ENCODE measurements at regions not wholly inside any gene's neighbourhood (a gene's known extent, or its start where the extent isn't known, plus 50 kb on each side); places are given as distances from the start of the nearest gene placed in this dataset.
"Not testable (repeated sequence)": the region's sequence is repeated elsewhere in the genome, so short reads cannot be mapped to it uniquely, and the experiment has no call there.

DNA sequence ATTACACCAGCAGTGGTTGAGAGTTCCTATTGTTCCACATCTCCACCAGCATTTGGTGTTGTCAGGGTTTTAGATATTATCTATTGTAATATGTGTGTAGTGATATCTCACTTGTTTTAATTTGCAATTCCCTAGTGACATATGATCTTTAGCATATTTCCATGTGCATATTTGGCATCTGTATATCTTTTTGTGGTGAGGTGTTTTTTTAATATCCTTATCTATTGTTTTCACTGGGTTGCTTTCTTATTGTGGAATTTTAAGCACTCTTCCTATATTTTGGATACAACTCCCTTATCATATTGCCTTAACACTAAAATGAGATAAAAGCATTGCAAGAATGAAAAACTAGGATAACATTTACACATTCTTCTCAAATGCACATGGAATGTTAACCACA is 453.9 kb upstream of the FSIP2 start:
- Histone ChIP-seq H4K8ac (replicated peaks; ENCODE audit: insufficient read length, low read depth, low read length) (no peak overlapping the region), H2AFZ (ENCODE audit: low read length) (no peak overlapping the region), H3K4me2 (ENCODE audit: insufficient read depth, insufficient read length, low read length) (no peak overlapping the region), H3K79me1 (ENCODE audit: insufficient read depth, low read depth, low read length, poor library complexity, severe bottlenecking) (no peaks in the 10 kb centered on the region), H4K91ac (ENCODE audit: insufficient read length, low read depth, low read length) (no peak overlapping the region), H4K5ac (ENCODE audit: insufficient read length, low read depth, low read length) (no peak overlapping the region), H2BK15ac (ENCODE audit: low read depth, low read length) (no peak overlapping the region), H2BK5ac (ENCODE audit: insufficient read length, low read length) (no peak overlapping the region), H3K9ac (ENCODE audit: extremely low read depth, insufficient read length, low read length) (no peak overlapping the region), H3K18ac (ENCODE audit: insufficient read length, low read depth, low read length) (no peak overlapping the region), H4K20me1 (ENCODE audit: control insufficient read depth, insufficient read depth, insufficient read length) (no peaks in the 10 kb centered on the region), H3K14ac (ENCODE audit: insufficient read depth, low read length) (no peak overlapping the region), H3K23me2 (ENCODE audit: insufficient read length, low read depth, low read length, poor library complexity, severe bottlenecking) (no peaks in the 10 kb centered on the region), H3T11ph (ENCODE audit: low read length) (no peak overlapping the region), H2BK12ac (ENCODE audit: insufficient read length, low read depth, low read length) (no peak overlapping the region), H2AK5ac (ENCODE audit: insufficient read length, low read length) (no peak overlapping the region), H3K9me3 (ENCODE audit: control insufficient read depth, low read depth, low read length) (no peaks in the 10 kb centered on the region), H3K27ac (ENCODE audit: insufficient read length, low read depth, low read length) (no peak overlapping the region), H3K27me3 (ENCODE audit: insufficient read depth, low read length) (no peaks in the 10 kb centered on the region), H2BK120ac (ENCODE audit: low read depth, low read length, poor library complexity, severe bottlenecking) (no peak overlapping the region), H3K79me2 (ENCODE audit: insufficient read depth, low read length) (no peaks in the 10 kb centered on the region), H2BK20ac (ENCODE audit: low read depth, low read length, poor library complexity, severe bottlenecking) (no peak overlapping the region), H3K4ac (ENCODE audit: low read depth, low read length) (no peak overlapping the region), H3K56ac (ENCODE audit: insufficient read length, low read depth, low read length) (no peak overlapping the region), H3K23ac (ENCODE audit: insufficient read length, low read depth, low read length) (no peak overlapping the region), H3K4me1 (ENCODE audit: insufficient read depth, low read length) (no peaks in the 10 kb centered on the region)
- no peak overlapping the region for H3K4me3 Mint-ChIP-seq
- no peak overlapping the region for H3K27ac Mint-ChIP-seq
- DNase-seq, result no peak
- H3K36me3 Mint-ChIP-seq (ENCODE audit: insufficient read depth in 1 of 3, low read depth in 3 of 3), result no peaks in the 10 kb centered on the region
- TF ChIP-seq, protein P1, sequence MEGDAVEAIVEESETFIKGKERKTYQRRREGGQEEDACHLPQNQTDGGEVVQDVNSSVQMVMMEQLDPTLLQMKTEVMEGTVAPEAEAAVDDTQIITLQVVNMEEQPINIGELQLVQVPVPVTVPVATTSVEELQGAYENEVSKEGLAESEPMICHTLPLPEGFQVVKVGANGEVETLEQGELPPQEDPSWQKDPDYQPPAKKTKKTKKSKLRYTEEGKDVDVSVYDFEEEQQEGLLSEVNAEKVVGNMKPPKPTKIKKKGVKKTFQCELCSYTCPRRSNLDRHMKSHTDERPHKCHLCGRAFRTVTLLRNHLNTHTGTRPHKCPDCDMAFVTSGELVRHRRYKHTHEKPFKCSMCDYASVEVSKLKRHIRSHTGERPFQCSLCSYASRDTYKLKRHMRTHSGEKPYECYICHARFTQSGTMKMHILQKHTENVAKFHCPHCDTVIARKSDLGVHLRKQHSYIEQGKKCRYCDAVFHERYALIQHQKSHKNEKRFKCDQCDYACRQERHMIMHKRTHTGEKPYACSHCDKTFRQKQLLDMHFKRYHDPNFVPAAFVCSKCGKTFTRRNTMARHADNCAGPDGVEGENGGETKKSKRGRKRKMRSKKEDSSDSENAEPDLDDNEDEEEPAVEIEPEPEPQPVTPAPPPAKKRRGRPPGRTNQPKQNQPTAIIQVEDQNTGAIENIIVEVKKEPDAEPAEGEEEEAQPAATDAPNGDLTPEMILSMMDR (conservative IDR thresholded peaks at IDR 0.05), result no peak
- no peaks in the 10 kb centered on the region for H3K9me3 Mint-ChIP-seq
- H3K4me1 Mint-ChIP-seq, result peaks cover 3 to 4% of the 10 kb centered on the region in 2 experiments; a peak in 3 of 4 replicates
- no peaks in the 10 kb centered on the region for H3K27me3 Mint-ChIP-seq (ENCODE audit: low read depth)

DNA sequence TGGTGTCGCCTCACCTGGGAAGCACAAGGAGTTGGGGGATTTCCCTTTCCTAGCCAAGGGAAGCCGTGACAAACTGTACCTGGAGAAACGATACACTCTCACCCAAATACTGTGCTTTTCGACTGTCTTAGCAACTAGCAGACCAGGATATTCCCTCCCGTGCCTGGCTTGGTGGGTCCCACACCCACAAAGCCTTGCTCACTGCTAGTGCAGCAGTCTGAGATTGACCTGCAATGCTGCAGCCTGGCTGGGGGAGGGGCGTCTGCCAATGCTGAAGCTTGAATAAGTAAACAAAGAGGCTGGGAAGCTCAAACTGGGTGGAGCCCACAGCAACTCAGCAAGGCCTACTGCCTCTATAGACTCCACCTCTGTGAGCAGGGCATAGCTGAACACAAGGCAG is 448.6 kb upstream of the FSIP2 start:
- not testable (repeated sequence) for H2BK120ac ChIP-seq (ENCODE audit: low read depth, low read length, poor library complexity, severe bottlenecking); H2BK20ac ChIP-seq (ENCODE audit: low read depth, low read length, poor library complexity, severe bottlenecking); H3K27me3 Mint-ChIP-seq (ENCODE audit: low read depth); H4K8ac ChIP-seq (replicated peaks; ENCODE audit: insufficient read length, low read depth, low read length); H2BK15ac ChIP-seq (ENCODE audit: low read depth, low read length); H3K27me3 ChIP-seq (ENCODE audit: insufficient read depth, low read length); H3K79me2 ChIP-seq (ENCODE audit: insufficient read depth, low read length); H3T11ph ChIP-seq (ENCODE audit: low read length); H3K9me3 Mint-ChIP-seq; H3K27ac ChIP-seq (ENCODE audit: insufficient read length, low read depth, low read length); H4K91ac ChIP-seq (ENCODE audit: insufficient read length, low read depth, low read length); H3K79me1 ChIP-seq (ENCODE audit: insufficient read depth, low read depth, low read length, poor library complexity, severe bottlenecking); H4K20me1 ChIP-seq (ENCODE audit: control insufficient read depth, insufficient read depth, insufficient read length); H4K5ac ChIP-seq (ENCODE audit: insufficient read length, low read depth, low read length); H3K23me2 ChIP-seq (ENCODE audit: insufficient read length, low read depth, low read length, poor library complexity, severe bottlenecking); H3K4ac ChIP-seq (ENCODE audit: low read depth, low read length); H3K36me3 Mint-ChIP-seq (ENCODE audit: insufficient read depth in 1 of 3, low read depth in 3 of 3); H2BK12ac ChIP-seq (ENCODE audit: insufficient read length, low read depth, low read length); H2BK5ac ChIP-seq (ENCODE audit: insufficient read length, low read length); H3K23ac ChIP-seq (ENCODE audit: insufficient read length, low read depth, low read length); H3K18ac ChIP-seq (ENCODE audit: insufficient read length, low read depth, low read length); H3K9me3 ChIP-seq (ENCODE audit: control insufficient read depth, low read depth, low read length); H3K56ac ChIP-seq (ENCODE audit: insufficient read length, low read depth, low read length); H3K4me2 ChIP-seq (ENCODE audit: insufficient read depth, insufficient read length, low read length); H2AK5ac ChIP-seq (ENCODE audit: insufficient read length, low read length); H3K9ac ChIP-seq (ENCODE audit: extremely low read depth, insufficient read length, low read length); H3K4me1 ChIP-seq (ENCODE audit: insufficient read depth, low read length)
- 0 out of 2 replicates have a peak overlapping the region, but pooled peaks have one; percentile 23 for H3K14ac ChIP-seq (ENCODE audit: insufficient read depth, low read length)
- Mint-ChIP-seq H3K4me3 (peak overlapping the region in 1 of 2 experiments; percentile 47; a peak in 2 of 5 replicates), H3K4me1 (peaks cover 14% of the 10 kb centered on the region in 2 experiments), H3K27ac (peak overlapping the region; percentile 36 to 92 (median 36); a peak in 2 of 7 replicates)
- DNase-seq, result peak; percentile 85
- no CpG with 5 or more reads among the region's 6 CpGs for WGBS (ENCODE audit: extremely low coverage, insufficient read length, low lambda C conversion rate)
- H2AFZ ChIP-seq (ENCODE audit: low read length), result peak overlapping the region; percentile 2

Data from H9 (cell line).